Brain microvascular endothelial cell (primary cell): ENCODE measurements at regions not wholly inside any gene's neighbourhood (a gene's known extent, or its start where the extent isn't known, plus 50 kb on each side); places are given as distances from the start of the nearest gene placed in this dataset.

Source experiments
- DNase-seq: peaks from one replicate; pipeline ENCODE4 v3.0.0-alpha.2; 2020
- H3K27ac ChIP-seq: fragments of 250-450 bp; sonication (Bioruptor Pico); 2 replicates; pipeline ENCODE4 v1.5.1; 2020; ENCODE audit warnings: mild to moderate bottlenecking, moderate library complexity
- H3K27me3 ChIP-seq: fragments of 250-450 bp; sonication (Bioruptor Pico); replicated peaks from 2 replicates; pipeline ENCODE4 v1.5.1; 2020; ENCODE audit warnings: mild to moderate bottlenecking
- H3K36me3 ChIP-seq: fragments of 250-450 bp; sonication (Bioruptor Pico); replicated peaks from 2 replicates; pipeline ENCODE4 v1.5.1; 2020; ENCODE audit warnings: mild to moderate bottlenecking
- H3K4me3 ChIP-seq: 2 replicates; pipeline ENCODE4 v1.5.1; 2011; ENCODE audit warnings: low read depth, mild to moderate bottlenecking, control low read depth, low read length, moderate library complexity
- CTCF ChIP-seq: IDR thresholded peaks from 2 replicates; pipeline ENCODE4 v1.5.1; 2011; ENCODE audit warnings: low read depth, mild to moderate bottlenecking, moderate library complexity, low read length, control low read depth, inconsistent platforms; ENCODE audit errors: missing control alignments
- in situ Hi-C: cut with HindIII; loops from 2 replicates; pipeline ENCODE4 v1.10.0; 2017; ENCODE audit warnings: low sequenced_read_pairs, low pct_ligation_motif_present

GRCh38 chr2:150339951-150340350 is 147.5 kb downstream of the RND3 start:
- no peak for TF ChIP-seq CTCF
- in situ Hi-C loops, result no loop called here
- no peak overlapping the region for H3K4me3 ChIP-seq
- no peak overlapping the region for H3K27ac ChIP-seq
- no peaks in the 10 kb centered on the region for H3K27me3 ChIP-seq
- no peak for DNase-seq
- H3K36me3 ChIP-seq, result no peaks in the 10 kb centered on the region

- Histone ChIP-seq H3K27ac (no peak overlapping the region), H3K27me3 (no peaks in the 10 kb centered on the region), H3K36me3 (no peaks in the 10 kb centered on the region), H3K4me3 (no peak overlapping the region)
- TF ChIP-seq CTCF, result no peak
- DNase-seq, result no peak
- in situ Hi-C loops, result no loop called here
Observed at GRCh38 chr2:150339282-150339681, 148.2 kb downstream of the RND3 start.

- H3K27me3 ChIP-seq, result no peaks in the 10 kb centered on the region
- H3K27ac ChIP-seq, result no peak overlapping the region
- H3K36me3 ChIP-seq, result no peaks in the 10 kb centered on the region
- no peak overlapping the region for H3K4me3 ChIP-seq
- in situ Hi-C loops, result no loop called here
- no peak for DNase-seq
- TF ChIP-seq CTCF, result no peak
Observed at GRCh38 chr2:150335596-150335995, 151.9 kb downstream of the RND3 start.

GRCh38 chr2:150332383-150332782 is 155.1 kb downstream of the RND3 start:
- H3K4me3 ChIP-seq, result no peak overlapping the region
- no peak for DNase-seq
- H3K36me3 ChIP-seq, result no peaks in the 10 kb centered on the region
- in situ Hi-C loops, result no loop called here
- H3K27me3 ChIP-seq, result no peaks in the 10 kb centered on the region
- H3K27ac ChIP-seq, result no peak overlapping the region
- no peak for TF ChIP-seq CTCF

GRCh38 chr2:150327564-150328489 is 159.6 kb downstream of the RND3 start:
- Histone ChIP-seq H3K27me3 (no peaks in the 10 kb centered on the region), H3K27ac (no peak overlapping the region), H3K36me3 (no peaks in the 10 kb centered on the region), H3K4me3 (no peak overlapping the region)
- no peak for TF ChIP-seq CTCF
- no peak for DNase-seq
- in situ Hi-C loops, result no loop called here
